Brain microvascular endothelial cell (primary cell): ENCODE measurements at regions not wholly inside any gene's neighbourhood (a gene's known extent, or its start where the extent isn't known, plus 50 kb on each side); places are given as distances from the start of the nearest gene placed in this dataset.

Experiments used
- DNase-seq: peaks from one replicate; pipeline ENCODE4 v3.0.0-alpha.2; 2020
- H3K27ac ChIP-seq: fragments of 250-450 bp; sonication (Bioruptor Pico); 2 replicates; pipeline ENCODE4 v1.5.1; 2020; ENCODE audit warnings: mild to moderate bottlenecking, moderate library complexity
- H3K27me3 ChIP-seq: fragments of 250-450 bp; sonication (Bioruptor Pico); replicated peaks from 2 replicates; pipeline ENCODE4 v1.5.1; 2020; ENCODE audit warnings: mild to moderate bottlenecking
- H3K36me3 ChIP-seq: fragments of 250-450 bp; sonication (Bioruptor Pico); replicated peaks from 2 replicates; pipeline ENCODE4 v1.5.1; 2020; ENCODE audit warnings: mild to moderate bottlenecking
- H3K4me3 ChIP-seq: 2 replicates; pipeline ENCODE4 v1.5.1; 2011; ENCODE audit warnings: low read depth, mild to moderate bottlenecking, control low read depth, low read length, moderate library complexity
- in situ Hi-C: cut with HindIII; loops from 2 replicates; pipeline ENCODE4 v1.10.0; 2017; ENCODE audit warnings: low sequenced_read_pairs, low pct_ligation_motif_present
- TF ChIP-seq, protein P1 (sequence below): IDR thresholded peaks from 2 replicates; pipeline ENCODE4 v1.5.1; 2011; ENCODE audit warnings: low read depth, mild to moderate bottlenecking, moderate library complexity, low read length, control low read depth, inconsistent platforms; ENCODE audit errors: missing control alignments

DNA sequence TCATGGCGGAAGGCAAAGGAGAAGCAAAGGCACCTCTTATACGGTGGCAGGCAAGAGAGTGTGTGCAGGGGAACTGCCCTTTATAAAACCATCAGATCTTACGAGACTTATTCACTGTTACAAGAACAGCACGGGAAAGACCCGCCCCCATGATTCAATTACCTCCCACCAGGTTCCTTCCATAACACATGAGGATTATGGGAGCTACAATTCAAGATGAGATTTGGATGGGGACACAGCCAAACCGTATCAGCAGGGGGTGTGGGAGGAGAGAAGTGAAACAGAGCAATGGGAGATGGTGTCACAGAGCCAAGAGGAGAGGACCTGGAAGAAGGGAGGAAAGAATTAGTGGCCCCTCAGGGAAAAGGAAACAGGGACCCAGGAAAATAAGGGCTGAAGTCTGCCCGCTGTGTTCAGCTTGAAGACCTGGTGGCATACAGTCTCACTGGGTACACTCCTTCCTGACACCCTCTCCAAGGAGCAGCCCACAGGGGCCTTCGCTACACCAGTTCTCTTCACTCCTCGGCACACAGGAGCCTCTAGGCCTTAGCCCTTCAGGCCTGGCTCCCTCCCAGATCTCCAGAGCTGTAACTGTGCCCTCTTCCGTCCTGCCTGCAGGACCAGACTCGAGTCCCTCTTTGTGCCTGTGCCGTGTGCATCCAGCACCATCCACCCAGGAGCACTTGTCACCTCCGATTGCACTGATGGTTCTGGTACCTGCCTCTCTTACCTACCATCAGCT lies 262.1 kb downstream of the EIPR1 start:
- DNase-seq = no peak
- TF ChIP-seq, protein P1, sequence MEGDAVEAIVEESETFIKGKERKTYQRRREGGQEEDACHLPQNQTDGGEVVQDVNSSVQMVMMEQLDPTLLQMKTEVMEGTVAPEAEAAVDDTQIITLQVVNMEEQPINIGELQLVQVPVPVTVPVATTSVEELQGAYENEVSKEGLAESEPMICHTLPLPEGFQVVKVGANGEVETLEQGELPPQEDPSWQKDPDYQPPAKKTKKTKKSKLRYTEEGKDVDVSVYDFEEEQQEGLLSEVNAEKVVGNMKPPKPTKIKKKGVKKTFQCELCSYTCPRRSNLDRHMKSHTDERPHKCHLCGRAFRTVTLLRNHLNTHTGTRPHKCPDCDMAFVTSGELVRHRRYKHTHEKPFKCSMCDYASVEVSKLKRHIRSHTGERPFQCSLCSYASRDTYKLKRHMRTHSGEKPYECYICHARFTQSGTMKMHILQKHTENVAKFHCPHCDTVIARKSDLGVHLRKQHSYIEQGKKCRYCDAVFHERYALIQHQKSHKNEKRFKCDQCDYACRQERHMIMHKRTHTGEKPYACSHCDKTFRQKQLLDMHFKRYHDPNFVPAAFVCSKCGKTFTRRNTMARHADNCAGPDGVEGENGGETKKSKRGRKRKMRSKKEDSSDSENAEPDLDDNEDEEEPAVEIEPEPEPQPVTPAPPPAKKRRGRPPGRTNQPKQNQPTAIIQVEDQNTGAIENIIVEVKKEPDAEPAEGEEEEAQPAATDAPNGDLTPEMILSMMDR = no peak
- Histone ChIP-seq H3K27me3 (no peaks in the 10 kb centered on the region), H3K27ac (no peak overlapping the region), H3K36me3 (no peaks in the 10 kb centered on the region), H3K4me3 (no peak overlapping the region)
- in situ Hi-C loops = no loop called here

- in situ Hi-C loops = no loop called here
- no peak overlapping the region for H3K27ac ChIP-seq
- no peak for DNase-seq
Measured at GRCh38 chr2:3114406-3115185, 263.0 kb downstream of the EIPR1 start.

GRCh38 chr2:3113769-3114168 lies 263.8 kb downstream of the EIPR1 start:
- H3K27ac ChIP-seq = no peak overlapping the region
- no peak overlapping the region for H3K4me3 ChIP-seq
- in situ Hi-C loops = no loop called here
- DNase-seq = no peak
- H3K36me3 ChIP-seq = no peaks in the 10 kb centered on the region
- TF ChIP-seq, protein P1 = no peak
- no peaks in the 10 kb centered on the region for H3K27me3 ChIP-seq

More at GRCh38 chr2:3114406-3115185, 263.0 kb downstream of the EIPR1 start:
- Histone ChIP-seq H3K4me3 (no peak overlapping the region), H3K36me3 (no peaks in the 10 kb centered on the region), H3K27me3 (no peaks in the 10 kb centered on the region)
- TF ChIP-seq, protein P1 = no peak

- no peak for DNase-seq
- TF ChIP-seq, protein P1 = no peak
- H3K4me3 ChIP-seq = no peak overlapping the region
- no peak overlapping the region for H3K27ac ChIP-seq
- H3K27me3 ChIP-seq = no peaks in the 10 kb centered on the region
- in situ Hi-C loops = no loop called here
- no peaks in the 10 kb centered on the region for H3K36me3 ChIP-seq
Measured at GRCh38 chr2:3113122-3113521, 264.5 kb downstream of the EIPR1 start.

DNA sequence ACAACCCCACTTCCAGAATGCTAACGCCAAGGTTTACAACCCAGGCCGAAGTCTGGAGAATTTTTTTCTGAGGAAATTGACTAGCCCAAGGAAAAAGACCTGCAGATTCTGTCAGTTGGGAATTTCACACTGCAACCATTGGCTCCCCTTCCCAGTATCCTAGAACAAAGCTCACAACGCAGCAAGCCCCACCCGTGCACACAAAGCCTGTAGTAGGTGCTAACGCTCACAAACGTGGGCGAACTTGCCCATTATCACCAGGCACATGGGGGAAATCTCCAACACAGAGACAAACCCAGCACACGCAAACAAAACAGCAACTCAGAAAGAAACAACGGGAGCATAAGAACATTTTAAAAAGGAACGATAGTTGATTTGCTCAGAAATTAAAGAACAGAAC lies 265.1 kb downstream of the EIPR1 start:
- Histone ChIP-seq H3K27me3 (no peaks in the 10 kb centered on the region), H3K4me3 (no peak overlapping the region), H3K27ac (no peak overlapping the region), H3K36me3 (no peaks in the 10 kb centered on the region)
- TF ChIP-seq, protein P1 = no peak
- in situ Hi-C loops = no loop called here
- no peak for DNase-seq
